PC-3 (cell line): ENCODE measurements at regions not wholly inside any gene's neighbourhood (a gene's known extent, or its start where the extent isn't known, plus 50 kb on each side); places are given as distances from the start of the nearest gene placed in this dataset.

Experiments
- ATAC-seq: fragments of 200-7000 bp; cut with Tn5 transposase; 2 replicates; pipeline ENCODE4 v1.9.1; 2020; ENCODE audit warnings: mild to moderate bottlenecking, moderate library complexity
- BruUV-seq: library from RNA; stranded (reverse); fragments of 400-500 nt; replicated peaks from 2 replicates; lab custom pipeline; 2021; lab: Mats Ljungman, UMichigan
- CTCF ChIA-PET: fragments of 300-600 bp; sonication (Branson Sonifier 250); formaldehyde crosslinking; loops from one replicate; lab custom pipeline; 2022; ENCODE audit warnings: antibody characterized with exemption; lab: Charles Lee
- POLR2A ChIA-PET: fragments of 300-600 bp; sonication (Branson Sonifier 250); formaldehyde crosslinking; loops from one replicate; lab custom pipeline; 2022; ENCODE audit warnings: antibody characterized with exemption; ENCODE audit not compliant: unreplicated experiment; lab: Charles Lee
- DNase-seq: peaks from one replicate; pipeline ENCODE4 v3.0.0-alpha.2; 2015
- H2AFZ ChIP-seq: fragments of 300-600 bp; sonication (generic); 2 replicates; pipeline ENCODE4 v1.6.0; 2016; ENCODE audit warnings: antibody characterized with exemption, low read length
- H3F3A ChIP-seq: fragments of 300-600 bp; sonication (generic); one replicate; pipeline ENCODE4 v1.6.0; 2017; ENCODE audit warnings: antibody characterized with exemption, low read length, control low read depth, mild to moderate bottlenecking; ENCODE audit not compliant: unreplicated experiment
- H3K27ac ChIP-seq: fragments of 300-600 bp; sonication (generic); 2 replicates; pipeline ENCODE4 v1.5.1; 2016; ENCODE audit warnings: mild to moderate bottlenecking, low read length
- H3K27me3 ChIP-seq: fragments of 300-600 bp; sonication (generic); 2 replicates; pipeline ENCODE4 v1.6.1; 2016; ENCODE audit warnings: low read length, mixed read lengths
- H3K36me3 ChIP-seq: fragments of 300-600 bp; sonication (generic); 2 replicates; pipeline ENCODE4 v1.6.1; 2016; ENCODE audit warnings: low read depth, mixed run types, low read length, mixed read lengths
- H3K4me1 ChIP-seq: fragments of 300-600 bp; sonication (generic); 2 replicates; pipeline ENCODE4 v1.5.1; 2016; ENCODE audit warnings: low read length; ENCODE audit not compliant: insufficient read depth
- H3K4me2 ChIP-seq: fragments of 300-600 bp; sonication (generic); 2 replicates; pipeline ENCODE4 v1.6.0; 2016; ENCODE audit warnings: low read length
- H3K4me3 ChIP-seq: fragments of 300-600 bp; sonication (generic); 2 replicates; pipeline ENCODE4 v1.5.1; 2016; ENCODE audit warnings: mild to moderate bottlenecking, low read length, mixed read lengths
- H3K79me2 ChIP-seq: fragments of 300-600 bp; sonication (generic); 2 replicates; pipeline ENCODE4 v1.6.1; 2017; ENCODE audit warnings: low read length, mixed read lengths
- H3K9ac ChIP-seq: fragments of 300-600 bp; sonication (generic); 2 replicates; pipeline ENCODE4 v1.6.0; 2016; ENCODE audit warnings: mild to moderate bottlenecking, low read length
- H3K9me2 ChIP-seq: fragments of 300-600 bp; sonication (generic); replicated peaks from 2 replicates; pipeline ENCODE4 v1.6.1; 2016; ENCODE audit warnings: mixed run types, low read length, mixed read lengths
- H3K9me3 ChIP-seq: fragments of 300-600 bp; sonication (generic); 2 replicates; pipeline ENCODE4 v1.6.1; 2016; ENCODE audit warnings: low read length, mixed read lengths
- H4K20me1 ChIP-seq: fragments of 300-600 bp; sonication (generic); 2 replicates; pipeline ENCODE4 v1.6.1; 2016; ENCODE audit warnings: low read length, mixed read lengths
- CTCF ChIP-seq: fragments of 300-600 bp; sonication (generic); conservative IDR thresholded peaks from 2 replicates; pipeline ENCODE4 v1.5.1; 2017; ENCODE audit warnings: antibody characterized with exemption, low read depth, mild to moderate bottlenecking, low read length
- EZH2 ChIP-seq: fragments of 300-600 bp; sonication (generic); IDR thresholded peaks from one replicate; pipeline ENCODE4 v1.6.1; 2017; ENCODE audit warnings: antibody characterized with exemption, mild to moderate bottlenecking, low read length; ENCODE audit not compliant: unreplicated experiment
- EZH2phosphoT487 ChIP-seq: fragments of 300-600 bp; sonication (generic); IDR thresholded peaks from 2 replicates; pipeline ENCODE4 v1.6.1; 2018; ENCODE audit warnings: mild to moderate bottlenecking, antibody characterized with exemption, low read length, borderline replicate concordance
- intact Hi-C: fragments of 100-400 bp; cut with micrococcal nuclease; formaldehyde crosslinking; loops from 2 replicates; pipeline ENCODE4 v1.9.0; 2023

DNA sequence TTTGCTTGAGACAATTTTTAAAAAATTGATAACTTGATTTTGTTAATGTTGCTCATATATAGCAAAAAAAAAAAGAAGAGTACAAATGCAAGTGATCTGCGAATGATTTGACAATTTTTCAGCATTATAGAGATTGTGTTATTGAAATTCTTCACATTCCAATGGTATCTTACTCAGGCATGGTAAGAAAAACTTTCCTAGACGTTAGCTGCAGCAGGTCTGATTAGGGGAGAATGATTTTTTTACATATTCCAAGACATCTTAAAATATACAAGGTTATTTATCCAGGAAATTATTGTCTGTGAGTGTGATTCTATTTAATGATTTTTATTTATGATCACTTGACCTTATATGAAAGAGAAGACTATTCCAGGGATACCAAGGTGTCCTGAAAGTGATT, 361.9 kb downstream of the MAT2B start:
- Histone ChIP-seq H3K36me3 (no peaks in the 10 kb centered on the region), H3K4me3 (no peak overlapping the region), H3K79me2 (no peaks in the 10 kb centered on the region), H4K20me1 (no peaks in the 10 kb centered on the region), H3K4me2 (no peak overlapping the region), H3K27ac (no peak overlapping the region), H3K9me2 (no peaks in the 10 kb centered on the region), H3F3A (no peaks in the 10 kb centered on the region), H3K9ac (no peak overlapping the region), H3K27me3 (no peaks in the 10 kb centered on the region), H3K4me1 (no peaks in the 10 kb centered on the region), H2AFZ (no peak overlapping the region), H3K9me3 (0 out of 2 replicates have a peak, but pooled peaks cover 11% of the 10 kb centered on the region)
- ATAC-seq (no peak), DNase-seq (no peak)
- BruUV-seq: no TSS peak
- ChIA-PET POLR2A (no interaction called here), CTCF (no interaction called here)
- intact Hi-C loops: no loop called here
- TF ChIP-seq EZH2 (no peak), EZH2phosphoT487 (no peak), CTCF (no peak)

DNA sequence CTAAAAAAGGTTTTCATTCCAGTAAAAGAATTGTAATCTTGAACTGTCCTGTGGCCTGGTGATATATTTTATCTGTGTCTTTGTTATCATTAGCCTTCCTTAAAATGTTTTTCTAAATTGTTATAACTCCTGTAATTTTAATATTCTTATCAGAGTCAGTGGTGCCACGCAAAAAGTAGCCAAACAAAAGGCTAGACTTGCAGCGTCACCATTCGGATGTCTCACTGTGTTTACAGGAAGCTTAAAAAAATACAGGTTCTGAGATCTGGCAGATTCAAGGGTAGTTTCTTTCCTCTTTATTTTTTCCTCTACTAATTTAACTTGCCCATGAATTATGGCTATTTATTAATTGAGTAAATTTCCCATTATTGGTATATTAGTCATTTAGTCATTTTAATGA, 362.3 kb downstream of the MAT2B start:
- H2AFZ ChIP-seq: no peak overlapping the region
- H3K9me3 ChIP-seq: 0 out of 2 replicates have a peak, but pooled peaks cover 11% of the 10 kb centered on the region
- H3K9ac ChIP-seq: no peak overlapping the region
- TF ChIP-seq EZH2phosphoT487: no peak
- no peak for TF ChIP-seq CTCF
- no peak for TF ChIP-seq EZH2
- no peaks in the 10 kb centered on the region for H4K20me1 ChIP-seq
- H3K4me1 ChIP-seq: no peaks in the 10 kb centered on the region
- no peaks in the 10 kb centered on the region for H3K27me3 ChIP-seq
- H3K36me3 ChIP-seq: no peaks in the 10 kb centered on the region
- H3K4me3 ChIP-seq: no peak overlapping the region
- no peaks in the 10 kb centered on the region for H3K9me2 ChIP-seq
- CTCF ChIA-PET: no interaction called here
- DNase-seq: no peak
- intact Hi-C loops: no loop called here
- H3K79me2 ChIP-seq: no peaks in the 10 kb centered on the region
- no peak overlapping the region for H3K27ac ChIP-seq
- H3F3A ChIP-seq: no peaks in the 10 kb centered on the region
- POLR2A ChIA-PET: no interaction called here
- no TSS peak for BruUV-seq
- ATAC-seq: no peak
- no peak overlapping the region for H3K4me2 ChIP-seq

- ChIA-PET CTCF (no interaction called here), POLR2A (no interaction called here)
- no TSS peak for BruUV-seq
- Histone ChIP-seq H3K4me3 (no peak overlapping the region), H3K9me3 (0 out of 2 replicates have a peak, but pooled peaks cover 11% of the 10 kb centered on the region), H3K79me2 (no peaks in the 10 kb centered on the region), H2AFZ (no peak overlapping the region), H3K4me1 (no peaks in the 10 kb centered on the region), H3K27ac (no peak overlapping the region), H3F3A (no peaks in the 10 kb centered on the region), H3K4me2 (no peak overlapping the region), H3K9me2 (no peaks in the 10 kb centered on the region), H3K27me3 (no peaks in the 10 kb centered on the region), H3K9ac (no peak overlapping the region), H3K36me3 (no peaks in the 10 kb centered on the region), H4K20me1 (no peaks in the 10 kb centered on the region)
- ATAC-seq: no peak
- DNase-seq: no peak
- intact Hi-C loops: no loop called here
- TF ChIP-seq CTCF (no peak), EZH2 (no peak), EZH2phosphoT487 (no peak)
These were observed 364.2 kb downstream of the MAT2B start for GRCh38 chr5:163869581-163869980.
